ENCODE measurements at regions not wholly inside any gene's neighbourhood (a gene's known extent, or its start where the extent isn't known, plus 50 kb on each side); places are given as distances from the start of the nearest gene placed in this dataset.

DNA sequence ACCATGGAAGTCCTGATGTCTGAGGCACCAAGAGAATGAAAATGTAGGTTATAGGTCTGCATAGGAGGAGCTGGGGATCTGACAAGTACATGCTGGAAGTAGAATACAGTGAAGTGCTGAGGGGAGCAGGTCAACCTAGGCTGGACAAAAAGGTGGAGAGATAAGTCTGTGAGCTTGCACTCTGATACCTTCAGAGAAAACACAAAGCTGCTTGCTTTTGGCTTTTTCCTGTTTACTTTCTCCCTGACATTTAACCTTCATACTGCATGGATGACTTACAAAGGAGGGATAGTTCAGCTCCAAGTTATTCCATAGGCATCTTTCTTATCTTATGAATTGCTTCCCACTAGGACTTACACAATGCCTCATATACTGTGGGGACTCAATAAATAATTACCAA lies 256.7 kb upstream of the NREP start:
- H3K4me1 ChIP-seq, result peaks cover 3 to 39% (median 33%) of the 10 kb centered on the region in 4 donors
- no peak overlapping the region for H3K4me3 ChIP-seq
- H3K27me3 ChIP-seq, result no peaks in the 10 kb centered on the region
- H3K36me3 ChIP-seq, result no peaks in the 10 kb centered on the region
- H3K9me3 ChIP-seq, result no peaks in the 10 kb centered on the region
- no peak for TF ChIP-seq POLR2A (IDR thresholded peaks at IDR 0.05; ENCODE audit: low read depth)
- TF ChIP-seq POLR2AphosphoS5 (IDR thresholded peaks at IDR 0.05), result no peak
- no peak for TF ChIP-seq CTCF (IDR thresholded peaks at IDR 0.05)
- no peak for TF ChIP-seq EP300 (IDR thresholded peaks at IDR 0.05)
- intact Hi-C loops (cut with DNase I), result no loop called here
- DNase-seq (ENCODE audit: extremely low spot score), result no peak
- no peak overlapping the region for H3K27ac ChIP-seq (replicated peaks in 1 of 4)

DNA sequence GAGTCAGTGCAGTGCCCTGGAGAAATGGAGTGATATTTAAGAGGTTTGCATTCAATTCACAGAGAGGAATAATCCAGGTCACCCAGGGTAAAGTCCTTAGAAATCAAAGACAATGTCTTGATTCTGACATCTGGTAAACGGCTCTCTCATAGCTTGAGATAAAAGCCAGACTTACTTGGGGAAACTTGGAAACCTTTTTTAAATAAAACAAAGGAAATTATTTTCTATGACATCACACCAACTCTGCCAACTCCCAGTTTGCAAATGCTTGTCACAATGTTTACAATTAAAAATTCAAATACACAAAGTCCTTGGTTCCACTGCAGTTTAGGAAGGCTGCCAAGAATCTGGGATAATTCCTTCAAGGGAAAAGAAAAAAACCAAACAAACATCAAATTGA lies 255.1 kb upstream of the NREP start:
- no peak overlapping the region for H3K4me3 ChIP-seq
- H3K27me3 ChIP-seq, result no peaks in the 10 kb centered on the region
- no peak for DNase-seq (ENCODE audit: extremely low spot score)
- intact Hi-C loops (cut with DNase I), result no loop called here
- H3K27ac ChIP-seq (replicated peaks in 1 of 4), result peak overlapping the region in 3 of 4 donors; percentile 1 to 12 (median 3)
- TF ChIP-seq POLR2A (IDR thresholded peaks at IDR 0.05; ENCODE audit: low read depth), result no peak
- no peaks in the 10 kb centered on the region for H3K9me3 ChIP-seq
- H3K4me1 ChIP-seq, result peaks cover 3 to 39% (median 33%) of the 10 kb centered on the region in 4 donors
- H3K36me3 ChIP-seq, result no peaks in the 10 kb centered on the region
- WGBS, result 18% methylated on average over 1 of the region's 1 CpG

- WGBS, result 84% methylated on average over 3 of the region's 3 CpGs
- no peak for DNase-seq (ENCODE audit: extremely low spot score)
- H3K4me3 ChIP-seq, result no peak overlapping the region
These were observed 253.5 kb upstream of the NREP start for GRCh38 chr5:112010475-112010874.

DNA sequence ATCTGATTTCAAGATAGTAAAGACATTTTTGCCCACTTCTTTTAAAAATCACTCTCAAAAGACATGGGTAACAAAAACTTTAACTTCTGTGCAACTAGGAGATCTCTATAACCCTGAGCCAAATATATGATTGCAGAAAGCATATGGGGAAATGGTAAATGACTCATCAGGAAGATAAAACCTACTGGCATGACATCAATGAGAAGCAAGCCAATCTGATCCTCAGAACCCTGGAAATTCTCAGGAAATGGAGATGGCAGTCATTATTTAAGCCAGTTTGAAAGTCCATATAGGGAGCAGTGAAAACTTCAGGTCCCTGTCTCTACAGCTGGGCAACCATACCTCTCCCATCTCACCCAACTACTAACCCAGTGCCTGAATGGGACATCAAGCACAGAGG lies 249.7 kb upstream of the NREP start:
- Histone ChIP-seq H3K27me3 (no peaks in the 10 kb centered on the region), H3K9me3 (no peaks in the 10 kb centered on the region), H3K36me3 (no peaks in the 10 kb centered on the region), H3K4me1 (peaks cover 0 to 20% (median 14%) of the 10 kb centered on the region in 4 donors), H3K27ac (replicated peaks in 1 of 4) (no peak overlapping the region), H3K4me3 (no peak overlapping the region)
- TF ChIP-seq POLR2A (IDR thresholded peaks at IDR 0.05; ENCODE audit: low read depth) (no peak), POLR2AphosphoS5 (IDR thresholded peaks at IDR 0.05) (no peak), EP300 (IDR thresholded peaks at IDR 0.05) (no peak), CTCF (IDR thresholded peaks at IDR 0.05) (no peak)
- DNase-seq (ENCODE audit: extremely low spot score), result no peak
- intact Hi-C loops (cut with DNase I), result no loop called here

More at GRCh38 chr5:112010475-112010874, 253.5 kb upstream of the NREP start:
- H3K9me3 ChIP-seq, result no peaks in the 10 kb centered on the region
- no peak overlapping the region for H3K27ac ChIP-seq (replicated peaks in 1 of 4)
- intact Hi-C loops (cut with DNase I), result no loop called here
- peaks cover 3 to 43% (median 37%) of the 10 kb centered on the region in 4 donors for H3K4me1 ChIP-seq
- H3K27me3 ChIP-seq, result no peaks in the 10 kb centered on the region
- H3K36me3 ChIP-seq, result no peaks in the 10 kb centered on the region
- TF ChIP-seq CTCF (IDR thresholded peaks at IDR 0.05), result no peak
- no peak for TF ChIP-seq POLR2A (IDR thresholded peaks at IDR 0.05; ENCODE audit: low read depth)
- no peak for TF ChIP-seq POLR2AphosphoS5 (IDR thresholded peaks at IDR 0.05)
- TF ChIP-seq EP300 (IDR thresholded peaks at IDR 0.05), result no peak

- no peak for DNase-seq (ENCODE audit: extremely low spot score)
- intact Hi-C loops (cut with DNase I), result no loop called here
- no peak overlapping the region for H3K27ac ChIP-seq (replicated peaks in 1 of 4)
- no peaks in the 10 kb centered on the region for H3K9me3 ChIP-seq
- no peak overlapping the region for H3K4me3 ChIP-seq
- no peaks in the 10 kb centered on the region for H3K36me3 ChIP-seq
- no peaks in the 10 kb centered on the region for H3K27me3 ChIP-seq
- no peak for TF ChIP-seq EP300 (IDR thresholded peaks at IDR 0.05)
- TF ChIP-seq POLR2AphosphoS5 (IDR thresholded peaks at IDR 0.05), result no peak
- no peak for TF ChIP-seq CTCF (IDR thresholded peaks at IDR 0.05)
- TF ChIP-seq POLR2A (IDR thresholded peaks at IDR 0.05; ENCODE audit: low read depth), result no peak
- H3K4me1 ChIP-seq, result peaks cover 0 to 14% (median 7%) of the 10 kb centered on the region in 4 donors
These were observed 248.6 kb upstream of the NREP start for GRCh38 chr5:112005623-112005930.
